ENCODE measurements at regions not wholly inside any gene's neighbourhood (a gene's known extent, or its start where the extent isn't known, plus 50 kb on each side); places are given as distances from the start of the nearest gene placed in this dataset.

- Histone ChIP-seq H3K9me3 (ENCODE audit: control insufficient read depth, low read length) (no peaks in the 10 kb centered on the region), H3K4me3 (ENCODE audit: low read depth, low read length) (no peak overlapping the region), H3K36me3 (ENCODE audit: control insufficient read depth, insufficient read depth, low read length) (no peaks in the 10 kb centered on the region), H3K27me3 (ENCODE audit: control insufficient read depth, insufficient read depth, low read length) (no peaks in the 10 kb centered on the region), H2AFZ (no peak overlapping the region), H3K79me2 (no peaks in the 10 kb centered on the region), H3K4me1 (no peaks in the 10 kb centered on the region), H3K27ac (no peak overlapping the region), H3K9ac (no peak overlapping the region), H3K4me2 (ENCODE audit: low read length) (no peak overlapping the region)
- TF ChIP-seq CTCF (IDR thresholded peaks at IDR 0.05): no peak
These were observed 159.3 kb downstream of the EDN1 start for GRCh38 chr6:12449447-12449846.

- H3K79me2 ChIP-seq: no peaks in the 10 kb centered on the region
- no peaks in the 10 kb centered on the region for H3K36me3 ChIP-seq (ENCODE audit: control insufficient read depth, insufficient read depth, low read length)
- no peaks in the 10 kb centered on the region for H3K27me3 ChIP-seq (ENCODE audit: control insufficient read depth, insufficient read depth, low read length)
- H2AFZ ChIP-seq: no peak overlapping the region
- no peaks in the 10 kb centered on the region for H3K9me3 ChIP-seq (ENCODE audit: control insufficient read depth, low read length)
- H3K27ac ChIP-seq: no peak overlapping the region
- no peak for TF ChIP-seq CTCF (IDR thresholded peaks at IDR 0.05)
- no peak overlapping the region for H3K9ac ChIP-seq
- no peaks in the 10 kb centered on the region for H3K4me1 ChIP-seq
- H3K4me3 ChIP-seq (ENCODE audit: low read depth, low read length): no peak overlapping the region
- H3K4me2 ChIP-seq (ENCODE audit: low read length): no peak overlapping the region
These were observed 160.3 kb downstream of the EDN1 start for GRCh38 chr6:12450467-12450866.

GRCh38 chr6:12456343-12456742 is 166.2 kb downstream of the EDN1 start:
- no peak for TF ChIP-seq CTCF (IDR thresholded peaks at IDR 0.05)
- no peaks in the 10 kb centered on the region for H3K36me3 ChIP-seq (ENCODE audit: control insufficient read depth, insufficient read depth, low read length)
- H2AFZ ChIP-seq: no peak overlapping the region
- no peaks in the 10 kb centered on the region for H3K27me3 ChIP-seq (ENCODE audit: control insufficient read depth, insufficient read depth, low read length)
- H3K9me3 ChIP-seq (ENCODE audit: control insufficient read depth, low read length): no peaks in the 10 kb centered on the region
- H3K9ac ChIP-seq: no peak overlapping the region
- no peaks in the 10 kb centered on the region for H3K4me1 ChIP-seq
- no peak overlapping the region for H3K27ac ChIP-seq
- H3K4me2 ChIP-seq (ENCODE audit: low read length): no peak overlapping the region
- H3K4me3 ChIP-seq (ENCODE audit: low read depth, low read length): no peak overlapping the region
- no peaks in the 10 kb centered on the region for H3K79me2 ChIP-seq

DNA sequence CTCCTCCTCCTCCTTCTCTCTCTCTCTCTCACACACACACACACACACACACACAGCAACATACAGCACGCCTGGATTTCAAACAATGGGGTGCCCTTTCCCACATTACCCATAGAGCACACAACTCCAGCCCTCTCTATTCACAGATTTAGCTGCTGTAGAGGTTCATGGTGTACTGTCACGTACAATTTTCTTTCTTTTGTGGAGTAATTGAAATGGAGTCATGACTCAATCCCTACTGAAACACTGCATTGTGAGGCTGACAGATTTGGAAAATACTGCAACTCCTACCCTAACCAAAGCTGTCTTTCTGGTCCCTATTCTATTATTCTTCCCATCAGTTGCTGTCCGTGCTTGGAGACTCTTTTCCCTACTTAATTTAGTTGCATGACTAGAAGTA is 166.9 kb downstream of the EDN1 start:
- Histone ChIP-seq H3K36me3 (ENCODE audit: control insufficient read depth, insufficient read depth, low read length) (no peaks in the 10 kb centered on the region), H3K79me2 (no peaks in the 10 kb centered on the region), H3K9me3 (ENCODE audit: control insufficient read depth, low read length) (no peaks in the 10 kb centered on the region), H3K4me2 (ENCODE audit: low read length) (no peak overlapping the region), H3K4me3 (ENCODE audit: low read depth, low read length) (no peak overlapping the region), H3K9ac (no peak overlapping the region), H3K27ac (no peak overlapping the region), H3K4me1 (no peaks in the 10 kb centered on the region), H2AFZ (no peak overlapping the region), H3K27me3 (ENCODE audit: control insufficient read depth, insufficient read depth, low read length) (no peaks in the 10 kb centered on the region)
- no peak for TF ChIP-seq CTCF (IDR thresholded peaks at IDR 0.05)

GRCh38 chr6:12458558-12458957 is 168.4 kb downstream of the EDN1 start:
- Histone ChIP-seq H3K9me3 (ENCODE audit: control insufficient read depth, low read length) (no peaks in the 10 kb centered on the region), H3K4me3 (ENCODE audit: low read depth, low read length) (no peak overlapping the region), H3K4me1 (no peaks in the 10 kb centered on the region), H3K9ac (no peak overlapping the region), H3K27ac (no peak overlapping the region), H3K4me2 (ENCODE audit: low read length) (no peak overlapping the region), H3K36me3 (ENCODE audit: control insufficient read depth, insufficient read depth, low read length) (no peaks in the 10 kb centered on the region), H3K27me3 (ENCODE audit: control insufficient read depth, insufficient read depth, low read length) (no peaks in the 10 kb centered on the region), H3K79me2 (no peaks in the 10 kb centered on the region), H2AFZ (no peak overlapping the region)
- no peak for TF ChIP-seq CTCF (IDR thresholded peaks at IDR 0.05)
